K562 (cell line): ENCODE measurements at regions not wholly inside any gene's neighbourhood (a gene's known extent, or its start where the extent isn't known, plus 50 kb on each side); places are given as distances from the start of the nearest gene placed in this dataset.

Experiments used
- EZH2 ChIP-seq: IDR thresholded peaks from 2 replicates; pipeline ENCODE4 v1.6.1; 2012; ENCODE audit warnings: low read depth, mild to moderate bottlenecking, inconsistent platforms, low read length, borderline replicate concordance
- MYC ChIP-seq, 2 experiments: fragments of 250-450 bp in 1 of 2; sonication (Bioruptor Pico) in 1 of 2; IDR thresholded peaks; 2 replicates each; pipeline versions ENCODE4 v1.5.1 to v1.6.1; 2012 to 2021; ENCODE audit warnings: low read depth in 2 of 2, borderline replicate concordance in 1 of 2, improper control_type of control experiment in 1 of 2, low read length in 1 of 2, mild to moderate bottlenecking in 1 of 2, moderate library complexity in 1 of 2
- SRF ChIP-seq, 2 experiments: fragments of 250-450, 450-650 bp in 1 of 2; sonication (Bioruptor Pico) in 1 of 2; sonication (generic) in 1 of 2; formaldehyde crosslinking; IDR thresholded peaks; 2 replicates each; pipeline versions ENCODE4 v1.5.0 to v1.5.1; 2020 to 2022; ENCODE audit warnings: mild to moderate bottlenecking in 1 of 2, missing genetic modification reagents in 1 of 2
- TARDBP ChIP-seq: fragments of 450-650 bp; IDR thresholded peaks from 2 replicates; pipeline ENCODE4 v1.6.1; 2016
- ZBTB8A ChIP-seq: fragments of 450-650 bp; IDR thresholded peaks from 2 replicates; pipeline ENCODE4 v1.6.1; 2018; ENCODE audit warnings: mild to moderate bottlenecking, moderate library complexity; ENCODE audit not compliant: partially characterized antibody
- ZNF407 ChIP-seq: fragments of 450-650 bp; IDR thresholded peaks from 2 replicates; pipeline ENCODE4 v1.6.1; 2016; ENCODE audit warnings: low read depth
- TF ChIP-seq, protein P1 (sequence below), 3 experiments: IDR thresholded peaks in 2 of 3; conservative IDR thresholded peaks in 1 of 3; 2 replicates each; pipeline ENCODE4 v1.5.1; 2011 to 2012; ENCODE audit warnings: low read length in 3 of 3, mild to moderate bottlenecking in 3 of 3, control low read depth in 2 of 3, improper control_type of control experiment in 1 of 3, inconsistent platforms in 1 of 3, low read depth in 1 of 3, mixed read lengths in 1 of 3, moderate library complexity in 1 of 3; ENCODE audit not compliant: insufficient read depth in 2 of 3

- TF ChIP-seq, protein P1, sequence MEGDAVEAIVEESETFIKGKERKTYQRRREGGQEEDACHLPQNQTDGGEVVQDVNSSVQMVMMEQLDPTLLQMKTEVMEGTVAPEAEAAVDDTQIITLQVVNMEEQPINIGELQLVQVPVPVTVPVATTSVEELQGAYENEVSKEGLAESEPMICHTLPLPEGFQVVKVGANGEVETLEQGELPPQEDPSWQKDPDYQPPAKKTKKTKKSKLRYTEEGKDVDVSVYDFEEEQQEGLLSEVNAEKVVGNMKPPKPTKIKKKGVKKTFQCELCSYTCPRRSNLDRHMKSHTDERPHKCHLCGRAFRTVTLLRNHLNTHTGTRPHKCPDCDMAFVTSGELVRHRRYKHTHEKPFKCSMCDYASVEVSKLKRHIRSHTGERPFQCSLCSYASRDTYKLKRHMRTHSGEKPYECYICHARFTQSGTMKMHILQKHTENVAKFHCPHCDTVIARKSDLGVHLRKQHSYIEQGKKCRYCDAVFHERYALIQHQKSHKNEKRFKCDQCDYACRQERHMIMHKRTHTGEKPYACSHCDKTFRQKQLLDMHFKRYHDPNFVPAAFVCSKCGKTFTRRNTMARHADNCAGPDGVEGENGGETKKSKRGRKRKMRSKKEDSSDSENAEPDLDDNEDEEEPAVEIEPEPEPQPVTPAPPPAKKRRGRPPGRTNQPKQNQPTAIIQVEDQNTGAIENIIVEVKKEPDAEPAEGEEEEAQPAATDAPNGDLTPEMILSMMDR (IDR thresholded peaks at IDR 0.05 in 2 of 3, conservative IDR thresholded peaks at IDR 0.05 in 1 of 3; ENCODE audit: insufficient read depth in 2 of 3, low read depth in 1 of 3, low read length in 3 of 3): no peak; a peak in 1 of 6 replicates
- no peak for TF ChIP-seq TARDBP
- TF ChIP-seq EZH2: no peak
- no peak for TF ChIP-seq SRF (CRISPR knock-in tag; IDR thresholded peaks at IDR 0.05)
- TF ChIP-seq MYC (IDR thresholded peaks at IDR 0.05; ENCODE audit: low read depth, low read length): no peak
- no peak for TF ChIP-seq MYC (CRISPR knock-in tag; IDR thresholded peaks at IDR 0.05; ENCODE audit: borderline replicate concordance, low read depth)
- TF ChIP-seq ZNF407: no peak
- TF ChIP-seq ZBTB8A: no peak
Measured at GRCh38 chr1:67560580-67561255, 124.3 kb upstream of the GADD45A start.
